HepG2 (cell line): ENCODE measurements at regions not wholly inside any gene's neighbourhood (a gene's known extent, or its start where the extent isn't known, plus 50 kb on each side); places are given as distances from the start of the nearest gene placed in this dataset.

Experiments used
- ATF7 ChIP-seq, 2 experiments: fragments of 450-650 bp in 1 of 2; sonication (generic) in 1 of 2; formaldehyde crosslinking in 1 of 2; IDR thresholded peaks; 2 replicates each; pipeline versions ENCODE4 v1.4.0 to v1.6.1; 2016 to 2020; ENCODE audit warnings: antibody characterized with exemption in 1 of 2, mild to moderate bottlenecking in 1 of 2, missing genetic modification reagents in 1 of 2
- CENPX ChIP-seq: sonication (generic); formaldehyde crosslinking; IDR thresholded peaks from 2 replicates; pipeline ENCODE4 v1.9.0; 2021; ENCODE audit warnings: mild to moderate bottlenecking, missing genetic modification reagents, moderate library complexity
- IRF2 ChIP-seq: IDR thresholded peaks from 2 replicates; pipeline ENCODE4 v1.6.1; 2018; ENCODE audit warnings: missing genetic modification reagents, missing compliant biosample characterization
- LBX2 ChIP-seq: sonication (generic); formaldehyde crosslinking; IDR thresholded peaks from 2 replicates; pipeline ENCODE4 v1.5.0; 2020; ENCODE audit warnings: missing genetic modification reagents, mild to moderate bottlenecking, borderline replicate concordance
- MTA3 ChIP-seq: sonication (generic); formaldehyde crosslinking; IDR thresholded peaks from 2 replicates; pipeline ENCODE4 v1.4.0; 2020; ENCODE audit warnings: missing genetic modification reagents
- REL ChIP-seq: sonication (generic); formaldehyde crosslinking; conservative IDR thresholded peaks from 2 replicates; pipeline ENCODE4 v1.8.0; 2022; ENCODE audit warnings: mild to moderate bottlenecking, missing genetic modification reagents, moderate library complexity
- TMF1 ChIP-seq: sonication (generic); formaldehyde crosslinking; IDR thresholded peaks from 2 replicates; pipeline ENCODE4 v1.8.1; 2022; ENCODE audit warnings: low read depth, missing genetic modification reagents
- ZNF546 ChIP-seq: sonication (generic); formaldehyde crosslinking; conservative IDR thresholded peaks from 2 replicates; pipeline ENCODE4 v1.8.1; 2023; ENCODE audit warnings: mild to moderate bottlenecking, missing genetic modification reagents
- ZNF577 ChIP-seq: sonication (generic); formaldehyde crosslinking; IDR thresholded peaks from 2 replicates; pipeline ENCODE4 v1.4.0; 2020; ENCODE audit warnings: mild to moderate bottlenecking, low read depth, missing genetic modification reagents, borderline replicate concordance
- ZNF614 ChIP-seq: IDR thresholded peaks from 2 replicates; pipeline ENCODE4 v1.6.1; 2018; ENCODE audit warnings: missing biosample characterization, missing genetic modification reagents, inconsistent platforms, borderline replicate concordance
- ZNF777 ChIP-seq: sonication (generic); formaldehyde crosslinking; IDR thresholded peaks from 2 replicates; pipeline ENCODE4 v1.4.0; 2020; ENCODE audit warnings: missing genetic modification reagents
- ZNF883 ChIP-seq: sonication (generic); formaldehyde crosslinking; IDR thresholded peaks from 2 replicates; pipeline ENCODE4 v1.5.1; 2020; ENCODE audit warnings: mild to moderate bottlenecking, missing genetic modification reagents; ENCODE audit errors: not compliant biosample characterization
- TF ChIP-seq, protein P1 (sequence below): sonication (generic); formaldehyde crosslinking; IDR thresholded peaks from 2 replicates; pipeline ENCODE4 v1.5.1; 2020; ENCODE audit warnings: mild to moderate bottlenecking, missing genetic modification reagents, moderate library complexity

- TF ChIP-seq TMF1 (CRISPR knock-in tag): no peak
- TF ChIP-seq MTA3: no peak
- no peak for TF ChIP-seq ZNF883 (CRISPR knock-in tag)
- no peak for TF ChIP-seq ZNF614 (CRISPR knock-in tag)
- TF ChIP-seq, protein P1, sequence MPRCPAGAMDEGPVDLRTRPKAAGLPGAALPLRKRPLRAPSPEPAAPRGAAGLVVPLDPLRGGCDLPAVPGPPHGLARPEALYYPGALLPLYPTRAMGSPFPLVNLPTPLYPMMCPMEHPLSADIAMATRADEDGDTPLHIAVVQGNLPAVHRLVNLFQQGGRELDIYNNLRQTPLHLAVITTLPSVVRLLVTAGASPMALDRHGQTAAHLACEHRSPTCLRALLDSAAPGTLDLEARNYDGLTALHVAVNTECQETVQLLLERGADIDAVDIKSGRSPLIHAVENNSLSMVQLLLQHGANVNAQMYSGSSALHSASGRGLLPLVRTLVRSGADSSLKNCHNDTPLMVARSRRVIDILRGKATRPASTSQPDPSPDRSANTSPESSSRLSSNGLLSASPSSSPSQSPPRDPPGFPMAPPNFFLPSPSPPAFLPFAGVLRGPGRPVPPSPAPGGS (CRISPR knock-in tag): no peak
- no peak for TF ChIP-seq IRF2 (CRISPR knock-in tag)
- TF ChIP-seq CENPX (CRISPR knock-in tag): no peak
- TF ChIP-seq ZNF577 (CRISPR knock-in tag): no peak
- TF ChIP-seq ATF7 (IDR thresholded peaks at IDR 0.05): no peak
- no peak for TF ChIP-seq ATF7 (CRISPR knock-in tag; IDR thresholded peaks at IDR 0.05)
- TF ChIP-seq REL (CRISPR knock-in tag): no peak
- no peak for TF ChIP-seq ZNF777 (CRISPR knock-in tag)
- TF ChIP-seq ZNF546: no peak
- TF ChIP-seq LBX2: no peak
- TF ChIP-seq, all 625 proteins: peak for 0
Observed at GRCh38 chr2:12317286-12317685, 399.4 kb upstream of the TRIB2 start (continued).
